ENCODE measurements at regions not wholly inside any gene's neighbourhood (a gene's known extent, or its start where the extent isn't known, plus 50 kb on each side); places are given as distances from the start of the nearest gene placed in this dataset.

GRCh38 chr2:57934659-57935058 is 111.9 kb upstream of the VRK2 start:
- TF ChIP-seq POLR2A (IDR thresholded peaks at IDR 0.05) (no peak), CTCF (IDR thresholded peaks at IDR 0.05) (no peak), POLR2AphosphoS5 (IDR thresholded peaks at IDR 0.05) (no peak)
